AG04450 (cell line): ENCODE measurements at regions not wholly inside any gene's neighbourhood (a gene's known extent, or its start where the extent isn't known, plus 50 kb on each side); places are given as distances from the start of the nearest gene placed in this dataset.

ENCODE experiments used
- CTCF ChIA-PET: fragments of 300-600, 350-600 bp; formaldehyde crosslinking; extraction: SDS; loops from one replicate; lab custom pipeline; 2022; ENCODE audit warnings: antibody characterized with exemption, inconsistent platforms; lab: Charles Lee
- POLR2A ChIA-PET: fragments of 350-600 bp; formaldehyde crosslinking; extraction: SDS; loops from one replicate; lab custom pipeline; 2021; ENCODE audit warnings: antibody characterized with exemption, inconsistent platforms; lab: Yijun Ruan, JAX
- DNase-seq: peaks from one replicate; pipeline ENCODE4 v3.0.0-alpha.2; 2011; ENCODE audit warnings: low read depth, low spot score
- H3K27ac ChIP-seq: one replicate; pipeline ENCODE4 v1.5.1; 2012; ENCODE audit warnings: low read depth, low read length, control low read depth
- H3K27me3 ChIP-seq: one replicate; pipeline ENCODE4 v1.6.0; 2012; ENCODE audit warnings: low read length; ENCODE audit not compliant: control insufficient read depth, insufficient read depth
- H3K4me3 ChIP-seq: 2 replicates; pipeline ENCODE4 v1.5.1; 2011; ENCODE audit warnings: mild to moderate bottlenecking, low read depth, low read length, control low read depth
- H3K9me3 ChIP-seq: 2 replicates; pipeline ENCODE4 v1.5.1; 2012; ENCODE audit warnings: low read length; ENCODE audit not compliant: control insufficient read depth, insufficient read depth
- CTCF ChIP-seq: IDR thresholded peaks from 2 replicates; pipeline ENCODE4 v1.5.1; 2011; ENCODE audit warnings: low read depth, low read length, control low read depth, inconsistent platforms

GRCh38 chr16:59612094-59612493 is 878.0 kb upstream of the GOT2 start:
- no peaks in the 10 kb centered on the region for H3K27me3 ChIP-seq
- no peak overlapping the region for H3K4me3 ChIP-seq
- no peak for TF ChIP-seq CTCF
- CTCF ChIA-PET, result no interaction called here
- POLR2A ChIA-PET, result no interaction called here
- no peaks in the 10 kb centered on the region for H3K9me3 ChIP-seq
- no peak for DNase-seq
- no peak overlapping the region for H3K27ac ChIP-seq

- TF ChIP-seq CTCF, result no peak
- DNase-seq, result no peak
- no peak overlapping the region for H3K27ac ChIP-seq
- no peak overlapping the region for H3K4me3 ChIP-seq
- CTCF ChIA-PET, result no interaction called here
- no peaks in the 10 kb centered on the region for H3K27me3 ChIP-seq
- POLR2A ChIA-PET, result no interaction called here
- H3K9me3 ChIP-seq, result no peaks in the 10 kb centered on the region
Measured at GRCh38 chr16:59611556-59611955, 877.4 kb upstream of the GOT2 start.

GRCh38 chr16:59605706-59606105 is 871.6 kb upstream of the GOT2 start:
- DNase-seq, result no peak
- Histone ChIP-seq H3K27ac (no peak overlapping the region), H3K4me3 (no peak overlapping the region), H3K27me3 (no peaks in the 10 kb centered on the region), H3K9me3 (no peaks in the 10 kb centered on the region)
- ChIA-PET POLR2A (no interaction called here), CTCF (no interaction called here)
- TF ChIP-seq CTCF, result no peak

- TF ChIP-seq CTCF, result no peak
- no peak overlapping the region for H3K27ac ChIP-seq
- H3K27me3 ChIP-seq, result no peaks in the 10 kb centered on the region
- ChIA-PET CTCF (no interaction called here), POLR2A (no interaction called here)
- no peak for DNase-seq
- no peak overlapping the region for H3K4me3 ChIP-seq
- no peaks in the 10 kb centered on the region for H3K9me3 ChIP-seq
Measured at GRCh38 chr16:59604354-59604753, 870.2 kb upstream of the GOT2 start.

GRCh38 chr16:59601452-59601851 is 867.3 kb upstream of the GOT2 start:
- no peak for TF ChIP-seq CTCF
- H3K27me3 ChIP-seq, result no peaks in the 10 kb centered on the region
- H3K27ac ChIP-seq, result no peak overlapping the region
- H3K9me3 ChIP-seq, result no peaks in the 10 kb centered on the region
- ChIA-PET CTCF (no interaction called here), POLR2A (no interaction called here)
- no peak overlapping the region for H3K4me3 ChIP-seq
- no peak for DNase-seq
